ENCODE measurements at regions not wholly inside any gene's neighbourhood (a gene's known extent, or its start where the extent isn't known, plus 50 kb on each side); places are given as distances from the start of the nearest gene placed in this dataset.

DNA sequence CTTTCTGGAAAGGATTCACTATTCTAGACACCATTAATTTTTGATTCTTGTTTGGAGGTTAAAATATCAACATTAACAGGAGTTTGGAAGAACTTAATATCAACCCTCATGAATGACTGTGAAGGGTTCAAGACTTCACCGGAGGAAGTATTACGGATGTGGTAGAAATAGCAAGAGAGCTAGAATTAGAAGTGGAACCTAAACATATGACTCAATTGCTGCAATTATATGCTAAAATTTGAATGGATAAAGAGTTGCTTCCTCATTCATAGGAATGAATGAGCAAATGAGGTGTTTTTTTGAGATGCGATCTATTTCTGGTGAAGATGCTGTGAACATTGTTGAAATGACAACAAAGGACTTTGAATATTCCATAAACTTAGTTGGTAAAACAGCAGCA, 77.9 kb upstream of the TNFSF4 start:
- TF ChIP-seq, protein P1, sequence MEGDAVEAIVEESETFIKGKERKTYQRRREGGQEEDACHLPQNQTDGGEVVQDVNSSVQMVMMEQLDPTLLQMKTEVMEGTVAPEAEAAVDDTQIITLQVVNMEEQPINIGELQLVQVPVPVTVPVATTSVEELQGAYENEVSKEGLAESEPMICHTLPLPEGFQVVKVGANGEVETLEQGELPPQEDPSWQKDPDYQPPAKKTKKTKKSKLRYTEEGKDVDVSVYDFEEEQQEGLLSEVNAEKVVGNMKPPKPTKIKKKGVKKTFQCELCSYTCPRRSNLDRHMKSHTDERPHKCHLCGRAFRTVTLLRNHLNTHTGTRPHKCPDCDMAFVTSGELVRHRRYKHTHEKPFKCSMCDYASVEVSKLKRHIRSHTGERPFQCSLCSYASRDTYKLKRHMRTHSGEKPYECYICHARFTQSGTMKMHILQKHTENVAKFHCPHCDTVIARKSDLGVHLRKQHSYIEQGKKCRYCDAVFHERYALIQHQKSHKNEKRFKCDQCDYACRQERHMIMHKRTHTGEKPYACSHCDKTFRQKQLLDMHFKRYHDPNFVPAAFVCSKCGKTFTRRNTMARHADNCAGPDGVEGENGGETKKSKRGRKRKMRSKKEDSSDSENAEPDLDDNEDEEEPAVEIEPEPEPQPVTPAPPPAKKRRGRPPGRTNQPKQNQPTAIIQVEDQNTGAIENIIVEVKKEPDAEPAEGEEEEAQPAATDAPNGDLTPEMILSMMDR (IDR thresholded peaks at IDR 0.05; ENCODE audit: low read depth, low read length): no peak
- no peak for TF ChIP-seq EZH2phosphoT487 (IDR thresholded peaks at IDR 0.05; ENCODE audit: low read depth)
